Activated T-helper 1 cell treated with anti-CD3 and anti-CD28 coated beads, Interleukin-2, amount 50 U/mL, for 16 hours (primary cell): ENCODE measurements at regions not wholly inside any gene's neighbourhood (a gene's known extent, or its start where the extent isn't known, plus 50 kb on each side); places are given as distances from the start of the nearest gene placed in this dataset.

Experiments
- DNase-seq, 2 donors: peaks; one replicate each; pipeline ENCODE4 v3.0.0-alpha.2; 2020; ENCODE audit warnings: low read depth in 1 of 2, low spot score in 1 of 2

- no peak for DNase-seq
These were observed 238.4 kb downstream of the BRD1 start for GRCh38 chr22:49589301-49589700.

GRCh38 chr22:49588739-49589138 is 238.9 kb downstream of the BRD1 start:
- DNase-seq, result no peak

- DNase-seq, result no peak
These were observed 239.7 kb downstream of the BRD1 start for GRCh38 chr22:49587987-49588386.

- no peak for DNase-seq
These were observed 240.3 kb downstream of the BRD1 start for GRCh38 chr22:49587421-49587820.

GRCh38 chr22:49586873-49587272 is 240.8 kb downstream of the BRD1 start:
- DNase-seq, result no peak

- no peak for DNase-seq
These were observed 241.4 kb downstream of the BRD1 start for GRCh38 chr22:49586244-49586748.

GRCh38 chr22:49585461-49586243 is 242.0 kb downstream of the BRD1 start:
- no peak for DNase-seq

- no peak for DNase-seq
These were observed 243.7 kb downstream of the BRD1 start for GRCh38 chr22:49583886-49584505.

GRCh38 chr22:49583341-49583740 is 244.3 kb downstream of the BRD1 start:
- DNase-seq, result no peak

- no peak for DNase-seq
These were observed 245.0 kb downstream of the BRD1 start for GRCh38 chr22:49582678-49583077.

- no peak for DNase-seq
These were observed 245.5 kb downstream of the BRD1 start for GRCh38 chr22:49582181-49582580.

- no peak for DNase-seq
These were observed 247.6 kb downstream of the BRD1 start for GRCh38 chr22:49580024-49580423.

- no peak for DNase-seq
These were observed 250.3 kb downstream of the BRD1 start for GRCh38 chr22:49577168-49578060.

GRCh38 chr22:49576241-49577141 is 251.2 kb downstream of the BRD1 start:
- DNase-seq, result no peak

- DNase-seq, result no peak
These were observed 252.0 kb downstream of the BRD1 start for GRCh38 chr22:49575703-49576081.

GRCh38 chr22:49574881-49575702 is 252.6 kb downstream of the BRD1 start:
- no peak for DNase-seq

- DNase-seq, result no peak
These were observed 253.3 kb downstream of the BRD1 start for GRCh38 chr22:49574205-49574880.

GRCh38 chr22:49573109-49573765 is 254.4 kb downstream of the BRD1 start:
- DNase-seq, result no peak

GRCh38 chr22:49571326-49571725 is 256.3 kb downstream of the BRD1 start:
- no peak for DNase-seq
